Stimulated activated CD4-positive, alpha-beta T cell treated with anti-CD3 and anti-CD28 coated beads, Interleukin-1b, Interleukin-23, amount 100 ng/mL, for 4 hours (primary cell): ENCODE measurements at regions not wholly inside any gene's neighbourhood (a gene's known extent, or its start where the extent isn't known, plus 50 kb on each side); places are given as distances from the start of the nearest gene placed in this dataset.

Experiments
- DNase-seq, 2 donors: peaks; one replicate each; pipeline ENCODE4 v3.0.0-alpha.2; 2020; ENCODE audit warnings: low read depth in 2 of 2

- DNase-seq = no peak
These were observed 127.3 kb downstream of the SYF2 start for GRCh38 chr1:25104932-25105561.

GRCh38 chr1:25103164-25103795 is 129.0 kb downstream of the SYF2 start:
- no peak for DNase-seq

GRCh38 chr1:25100151-25100833 is 132.0 kb downstream of the SYF2 start:
- DNase-seq = no peak

GRCh38 chr1:25099343-25099951 is 132.9 kb downstream of the SYF2 start:
- no peak for DNase-seq

- DNase-seq = no peak
These were observed 133.6 kb downstream of the SYF2 start for GRCh38 chr1:25098717-25099116.

- DNase-seq = no peak
These were observed 135.8 kb downstream of the SYF2 start for GRCh38 chr1:25096307-25097150.

- DNase-seq = no peak
These were observed 136.6 kb downstream of the SYF2 start for GRCh38 chr1:25095635-25096200.

- DNase-seq = no peak
These were observed 137.3 kb downstream of the SYF2 start for GRCh38 chr1:25094995-25095394.

- no peak for DNase-seq
These were observed 138.1 kb downstream of the SYF2 start for GRCh38 chr1:25094229-25094628.

GRCh38 chr1:25091658-25092057 is 140.6 kb downstream of the SYF2 start:
- DNase-seq = no peak

GRCh38 chr1:25090707-25091422 is 141.4 kb downstream of the SYF2 start:
- DNase-seq = no peak

- DNase-seq = no peak
These were observed 142.5 kb downstream of the SYF2 start for GRCh38 chr1:25089772-25090171.

- no peak for DNase-seq
These were observed 143.4 kb downstream of the SYF2 start for GRCh38 chr1:25088946-25089345.

- DNase-seq = no peak
These were observed 144.1 kb downstream of the SYF2 start for GRCh38 chr1:25088180-25088701.

- no peak for DNase-seq
These were observed 145.7 kb downstream of the SYF2 start for GRCh38 chr1:25086518-25087079.

GRCh38 chr1:25084407-25084806 is 147.9 kb downstream of the SYF2 start:
- no peak for DNase-seq

- no peak for DNase-seq
These were observed 148.6 kb downstream of the SYF2 start for GRCh38 chr1:25083481-25084345.

- no peak for DNase-seq
These were observed 149.3 kb downstream of the SYF2 start for GRCh38 chr1:25082995-25083394.

- no peak for DNase-seq
These were observed 149.9 kb downstream of the SYF2 start for GRCh38 chr1:25082216-25082899.
